ENCODE measurements at regions not wholly inside any gene's neighbourhood (a gene's known extent, or its start where the extent isn't known, plus 50 kb on each side); places are given as distances from the start of the nearest gene placed in this dataset.
A peak's percentile ranks its signal among the peaks of the same experiment; 100 is the strongest.
"Not testable (repeated sequence)": the region's sequence is repeated elsewhere in the genome, so short reads cannot be mapped to it uniquely, and the experiment has no call there.

- no peak for DNase-seq
These were observed 107.5 kb upstream of the C14orf180 start for GRCh38 chr14:104472073-104472472.

GRCh38 chr14:104472536-104473243 is 106.9 kb upstream of the C14orf180 start:
- no peak for DNase-seq

- no peak for DNase-seq
These were observed 106.4 kb upstream of the C14orf180 start for GRCh38 chr14:104473244-104473565.

GRCh38 chr14:104473649-104474494 is 105.7 kb upstream of the C14orf180 start:
- no peak for DNase-seq

GRCh38 chr14:104474495-104475213 is 104.9 kb upstream of the C14orf180 start:
- no peak for DNase-seq

GRCh38 chr14:104475256-104475655 is 104.3 kb upstream of the C14orf180 start:
- no peak for DNase-seq

GRCh38 chr14:104475802-104476201 is 103.8 kb upstream of the C14orf180 start:
- DNase-seq = no peak

- no peak for DNase-seq
These were observed 103.1 kb upstream of the C14orf180 start for GRCh38 chr14:104476437-104476836.

GRCh38 chr14:104477117-104477623 is 102.4 kb upstream of the C14orf180 start:
- no peak for DNase-seq

GRCh38 chr14:104477666-104478380 is 101.7 kb upstream of the C14orf180 start:
- DNase-seq = no peak

- DNase-seq = no peak
These were observed 100.9 kb upstream of the C14orf180 start for GRCh38 chr14:104478656-104479055.

GRCh38 chr14:104479901-104480300 is 99.7 kb upstream of the C14orf180 start:
- DNase-seq = no peak

GRCh38 chr14:104481323-104481722 is 98.2 kb upstream of the C14orf180 start:
- DNase-seq = no peak

GRCh38 chr14:104482017-104482416 is 97.5 kb upstream of the C14orf180 start:
- not testable (repeated sequence) for DNase-seq

GRCh38 chr14:104486222-104486923 is 93.2 kb upstream of the C14orf180 start:
- no peak for DNase-seq

- DNase-seq = peak; percentile 16
These were observed 85.1 kb upstream of the C14orf180 start for GRCh38 chr14:104494483-104494882.

- no peak for DNase-seq
These were observed 83.5 kb upstream of the C14orf180 start for GRCh38 chr14:104496095-104496494.

- DNase-seq = no peak
These were observed 79.5 kb upstream of the C14orf180 start for GRCh38 chr14:104499784-104500760.

- DNase-seq = no peak
These were observed 77.5 kb upstream of the C14orf180 start for GRCh38 chr14:104502060-104502459.

- DNase-seq = no peak
These were observed 75.9 kb upstream of the C14orf180 start for GRCh38 chr14:104503691-104504090.
